PC-9 (cell line): ENCODE measurements at regions not wholly inside any gene's neighbourhood (a gene's known extent, or its start where the extent isn't known, plus 50 kb on each side); places are given as distances from the start of the nearest gene placed in this dataset.

ENCODE experiments used
- EZH2 ChIP-seq: fragments of 200-600 bp; sonication (generic); IDR thresholded peaks from 2 replicates; pipeline ENCODE4 v1.8.0; 2017; ENCODE audit warnings: antibody characterized with exemption, low read depth
- TF ChIP-seq, protein P1 (sequence below): fragments of 200-600 bp; sonication (generic); conservative IDR thresholded peaks from 2 replicates; pipeline ENCODE4 v1.6.1; 2017; ENCODE audit warnings: mixed run types, antibody characterized with exemption, mild to moderate bottlenecking, moderate library complexity

DNA sequence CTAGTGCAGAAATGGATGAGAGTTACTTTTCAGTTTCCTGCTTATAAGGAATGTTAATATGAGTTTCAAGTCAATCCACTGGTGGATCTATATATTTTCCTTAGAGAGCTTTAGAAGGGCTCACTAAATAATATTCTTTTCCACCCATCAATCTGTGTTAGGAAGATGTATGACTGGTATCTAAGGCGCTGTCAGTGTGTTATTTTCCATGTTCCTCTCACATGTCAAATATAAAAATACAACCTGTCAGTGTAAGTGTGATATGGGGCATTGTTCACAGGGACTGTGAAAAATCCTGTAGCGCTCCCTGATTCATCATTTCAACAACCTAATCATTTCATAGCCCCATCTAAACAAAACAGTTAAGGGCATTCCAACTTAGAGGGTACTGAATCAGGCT lies 203.1 kb downstream of the TMEM26 start:
- TF ChIP-seq, protein P1, sequence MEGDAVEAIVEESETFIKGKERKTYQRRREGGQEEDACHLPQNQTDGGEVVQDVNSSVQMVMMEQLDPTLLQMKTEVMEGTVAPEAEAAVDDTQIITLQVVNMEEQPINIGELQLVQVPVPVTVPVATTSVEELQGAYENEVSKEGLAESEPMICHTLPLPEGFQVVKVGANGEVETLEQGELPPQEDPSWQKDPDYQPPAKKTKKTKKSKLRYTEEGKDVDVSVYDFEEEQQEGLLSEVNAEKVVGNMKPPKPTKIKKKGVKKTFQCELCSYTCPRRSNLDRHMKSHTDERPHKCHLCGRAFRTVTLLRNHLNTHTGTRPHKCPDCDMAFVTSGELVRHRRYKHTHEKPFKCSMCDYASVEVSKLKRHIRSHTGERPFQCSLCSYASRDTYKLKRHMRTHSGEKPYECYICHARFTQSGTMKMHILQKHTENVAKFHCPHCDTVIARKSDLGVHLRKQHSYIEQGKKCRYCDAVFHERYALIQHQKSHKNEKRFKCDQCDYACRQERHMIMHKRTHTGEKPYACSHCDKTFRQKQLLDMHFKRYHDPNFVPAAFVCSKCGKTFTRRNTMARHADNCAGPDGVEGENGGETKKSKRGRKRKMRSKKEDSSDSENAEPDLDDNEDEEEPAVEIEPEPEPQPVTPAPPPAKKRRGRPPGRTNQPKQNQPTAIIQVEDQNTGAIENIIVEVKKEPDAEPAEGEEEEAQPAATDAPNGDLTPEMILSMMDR: no peak
- TF ChIP-seq EZH2: no peak
